ENCODE measurements at regions not wholly inside any gene's neighbourhood (a gene's known extent, or its start where the extent isn't known, plus 50 kb on each side); places are given as distances from the start of the nearest gene placed in this dataset.
"Not testable (repeated sequence)": the region's sequence is repeated elsewhere in the genome, so short reads cannot be mapped to it uniquely, and the experiment has no call there.

DNA sequence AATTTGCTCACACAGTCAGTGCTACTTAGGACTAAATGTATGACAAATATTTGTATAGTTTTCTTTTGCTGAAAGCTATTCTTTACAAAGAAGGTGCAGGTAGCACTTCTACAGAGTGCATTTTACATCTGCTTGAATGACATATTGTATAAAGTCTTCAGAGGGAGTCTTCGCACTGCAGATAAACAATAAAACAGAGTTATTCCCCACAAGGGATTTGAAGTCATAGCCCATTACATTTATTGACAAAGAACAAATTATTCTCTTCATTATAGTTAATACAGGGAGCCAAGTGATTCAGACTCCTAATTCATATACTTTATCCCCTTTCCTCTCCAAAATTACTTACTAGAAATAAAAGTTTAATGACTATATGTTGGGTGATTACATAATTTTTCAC is 529.7 kb downstream of the EDEM1 start:
- H3K4me3 ChIP-seq = no peak overlapping the region
- H3K4me1 ChIP-seq = no peaks in the 10 kb centered on the region
- H3K9me3 ChIP-seq = no peaks in the 10 kb centered on the region
- H3K27me3 ChIP-seq (replicated peaks in 1 of 7) = no peaks in the 10 kb centered on the region
- intact Hi-C loops (cut with DNase I; ENCODE audit: low total_unique reads) = no loop called here
- WGBS, 5 donors = 82 to 95% (median 92%) methylated on average over 1 of the region's 1 CpG
- H3K36me3 ChIP-seq = no peaks in the 10 kb centered on the region
- no peak overlapping the region for H3K27ac ChIP-seq
- no peak for DNase-seq
- TF ChIP-seq, protein P1, sequence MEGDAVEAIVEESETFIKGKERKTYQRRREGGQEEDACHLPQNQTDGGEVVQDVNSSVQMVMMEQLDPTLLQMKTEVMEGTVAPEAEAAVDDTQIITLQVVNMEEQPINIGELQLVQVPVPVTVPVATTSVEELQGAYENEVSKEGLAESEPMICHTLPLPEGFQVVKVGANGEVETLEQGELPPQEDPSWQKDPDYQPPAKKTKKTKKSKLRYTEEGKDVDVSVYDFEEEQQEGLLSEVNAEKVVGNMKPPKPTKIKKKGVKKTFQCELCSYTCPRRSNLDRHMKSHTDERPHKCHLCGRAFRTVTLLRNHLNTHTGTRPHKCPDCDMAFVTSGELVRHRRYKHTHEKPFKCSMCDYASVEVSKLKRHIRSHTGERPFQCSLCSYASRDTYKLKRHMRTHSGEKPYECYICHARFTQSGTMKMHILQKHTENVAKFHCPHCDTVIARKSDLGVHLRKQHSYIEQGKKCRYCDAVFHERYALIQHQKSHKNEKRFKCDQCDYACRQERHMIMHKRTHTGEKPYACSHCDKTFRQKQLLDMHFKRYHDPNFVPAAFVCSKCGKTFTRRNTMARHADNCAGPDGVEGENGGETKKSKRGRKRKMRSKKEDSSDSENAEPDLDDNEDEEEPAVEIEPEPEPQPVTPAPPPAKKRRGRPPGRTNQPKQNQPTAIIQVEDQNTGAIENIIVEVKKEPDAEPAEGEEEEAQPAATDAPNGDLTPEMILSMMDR (IDR thresholded peaks at IDR 0.05 in 8 of 11, conservative IDR thresholded peaks at IDR 0.05 in 3 of 11) = no peak
- no peak for TF ChIP-seq POLR2A (IDR thresholded peaks at IDR 0.05)
- TF ChIP-seq POLR2AphosphoS5 (IDR thresholded peaks at IDR 0.05) = no peak

DNA sequence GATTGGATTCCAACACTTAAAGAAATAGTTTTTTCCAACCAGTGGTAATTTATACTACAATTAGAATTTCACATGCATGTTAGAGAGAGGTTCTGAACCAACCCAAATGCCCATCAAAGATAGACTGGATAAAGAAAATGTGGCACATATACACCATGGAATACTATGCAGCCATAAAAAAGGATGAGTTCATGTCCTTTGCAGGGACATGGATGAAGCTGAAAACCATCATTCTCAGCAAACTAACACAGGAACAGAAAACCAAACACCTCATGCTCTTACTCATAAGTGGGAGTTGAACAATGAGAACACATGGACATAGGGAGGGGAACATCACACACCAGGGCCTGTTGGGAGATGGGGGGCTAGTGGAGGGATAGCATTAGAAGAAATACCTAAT is 532.2 kb downstream of the EDEM1 start:
- H3K36me3 ChIP-seq; DNase-seq; H3K4me1 ChIP-seq; H3K27ac ChIP-seq; intact Hi-C loops (cut with DNase I; ENCODE audit: low total_unique reads); H3K4me3 ChIP-seq; H3K9me3 ChIP-seq; H3K27me3 ChIP-seq (replicated peaks in 1 of 7): not testable (repeated sequence)

DNA sequence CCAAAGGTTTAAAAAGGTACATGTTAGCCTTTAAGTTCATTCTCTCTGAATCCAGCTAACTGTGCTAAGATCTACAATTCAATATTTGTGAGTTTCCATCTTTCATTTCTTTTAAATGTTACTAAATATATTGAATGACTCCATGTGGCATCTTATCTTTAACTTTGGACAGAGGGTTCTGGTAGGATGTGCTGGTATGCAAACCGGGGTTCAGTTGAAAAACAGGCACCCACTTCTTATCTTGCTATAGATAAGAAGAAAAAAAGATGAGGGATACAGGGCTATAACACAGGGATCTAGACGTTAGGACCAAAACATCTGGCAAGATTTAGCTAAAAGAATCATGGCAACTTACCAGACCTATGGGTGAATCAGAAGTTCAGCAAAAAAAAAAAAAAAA is 538.3 kb downstream of the EDEM1 start:
- Histone ChIP-seq H3K4me1 (no peaks in the 10 kb centered on the region), H3K27me3 (replicated peaks in 1 of 7) (no peaks in the 10 kb centered on the region), H3K36me3 (no peaks in the 10 kb centered on the region), H3K9me3 (no peaks in the 10 kb centered on the region), H3K4me3 (no peak overlapping the region), H3K27ac (no peak overlapping the region)
- 64 to 85% (median 76%) methylated on average over 2 of the region's 2 CpGs for WGBS, 5 donors
- DNase-seq = no peak
- intact Hi-C loops (cut with DNase I; ENCODE audit: low total_unique reads) = no loop called here
- TF ChIP-seq POLR2AphosphoS5 (IDR thresholded peaks at IDR 0.05) (no peak), POLR2A (IDR thresholded peaks at IDR 0.05) (no peak)
- TF ChIP-seq, protein P1 (IDR thresholded peaks at IDR 0.05 in 8 of 11, conservative IDR thresholded peaks at IDR 0.05 in 3 of 11) = no peak

DNA sequence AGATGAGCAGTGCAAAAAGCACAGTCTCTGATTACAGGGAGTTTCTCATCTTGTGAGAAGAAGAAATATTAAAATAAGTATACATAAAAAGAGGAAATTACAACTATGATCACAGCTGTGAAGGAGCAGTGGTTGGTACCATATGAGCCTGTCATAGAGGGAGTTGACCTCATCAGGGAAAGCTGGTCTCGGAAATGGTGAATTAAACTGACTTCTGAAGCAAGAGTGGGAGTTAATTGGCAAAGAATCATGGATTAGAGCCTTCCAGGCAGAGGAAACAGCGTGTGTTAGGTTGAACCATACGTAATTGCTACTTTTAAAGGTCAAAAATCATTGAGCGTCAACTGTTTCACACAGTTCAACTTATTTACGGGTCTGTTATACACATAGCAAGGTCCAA is 539.1 kb downstream of the EDEM1 start:
- no peak for DNase-seq
- H3K27ac ChIP-seq = no peak overlapping the region
- no peaks in the 10 kb centered on the region for H3K4me1 ChIP-seq
- intact Hi-C loops (cut with DNase I; ENCODE audit: low total_unique reads) = no loop called here
- no peaks in the 10 kb centered on the region for H3K36me3 ChIP-seq
- H3K27me3 ChIP-seq (replicated peaks in 1 of 7) = no peaks in the 10 kb centered on the region
- no peaks in the 10 kb centered on the region for H3K9me3 ChIP-seq
- 64 to 79% (median 75%) methylated on average over 5 of the region's 5 CpGs for WGBS, 5 donors
- H3K4me3 ChIP-seq = no peak overlapping the region
- TF ChIP-seq POLR2A (IDR thresholded peaks at IDR 0.05) (no peak), POLR2AphosphoS5 (IDR thresholded peaks at IDR 0.05) (no peak)

GRCh38 chr3:5727743-5728484 is 540.4 kb downstream of the EDEM1 start:
- H3K36me3 ChIP-seq = no peaks in the 10 kb centered on the region
- H3K4me1 ChIP-seq = no peaks in the 10 kb centered on the region
- no peak overlapping the region for H3K27ac ChIP-seq
- H3K4me3 ChIP-seq = no peak overlapping the region
- no peaks in the 10 kb centered on the region for H3K27me3 ChIP-seq (replicated peaks in 1 of 7)
- 85 to 93% (median 87%) methylated on average over 10 of the region's 10 CpGs for WGBS, 5 donors
- intact Hi-C loops (cut with DNase I; ENCODE audit: low total_unique reads) = no loop called here
- TF ChIP-seq POLR2A (IDR thresholded peaks at IDR 0.05) (no peak), POLR2AphosphoS5 (IDR thresholded peaks at IDR 0.05) (no peak)
- TF ChIP-seq, protein P1 (IDR thresholded peaks at IDR 0.05 in 8 of 11, conservative IDR thresholded peaks at IDR 0.05 in 3 of 11) = no peak
- no peaks in the 10 kb centered on the region for H3K9me3 ChIP-seq
- DNase-seq = no peak

Measured in spleen (tissue), 11 donors.